ENCODE measurements at regions not wholly inside any gene's neighbourhood (a gene's known extent, or its start where the extent isn't known, plus 50 kb on each side); places are given as distances from the start of the nearest gene placed in this dataset.
"Not testable (repeated sequence)": the region's sequence is repeated elsewhere in the genome, so short reads cannot be mapped to it uniquely, and the experiment has no call there.

- TF ChIP-seq, protein P1, sequence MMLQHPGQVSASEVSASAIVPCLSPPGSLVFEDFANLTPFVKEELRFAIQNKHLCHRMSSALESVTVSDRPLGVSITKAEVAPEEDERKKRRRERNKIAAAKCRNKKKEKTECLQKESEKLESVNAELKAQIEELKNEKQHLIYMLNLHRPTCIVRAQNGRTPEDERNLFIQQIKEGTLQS (IDR thresholded peaks at IDR 0.05; ENCODE audit: borderline replicate concordance, extremely low read depth, low read depth, low read length) = no peak
- TF ChIP-seq CHD4 (IDR thresholded peaks at IDR 0.05) = no peak
- no peak for TF ChIP-seq SREBF2 (IDR thresholded peaks at IDR 0.05; ENCODE audit: low read length)
- TF ChIP-seq JUND (IDR thresholded peaks at IDR 0.05; ENCODE audit: low read depth, low read length) = no peak
These were observed 190.7 kb downstream of the JRKL start (continued) for GRCh38 chr11:96580476-96581040.

- POLR2A ChIA-PET; intact Hi-C loops (cut with micrococcal nuclease; ENCODE audit: unreplicated experiment); H4K20me1 ChIP-seq (ENCODE audit: control insufficient read depth, insufficient read depth); H3K9ac ChIP-seq (ENCODE audit: control insufficient read depth, insufficient read depth, low read length); H3K36me3 ChIP-seq (ENCODE audit: control insufficient read depth in 2 of 2, insufficient read depth in 2 of 2, low read length in 1 of 2); H3K4me1 ChIP-seq (ENCODE audit: control insufficient read depth, insufficient read depth, low read length); BruUV-seq (replicated peaks); CTCF ChIA-PET; H3K27ac ChIP-seq (ENCODE audit: control insufficient read depth, insufficient read depth); ATAC-seq; in situ Hi-C loops (cut with MboI); H3K4me3 ChIP-seq; FAIRE-seq; DNase-seq (ENCODE audit: low read depth, low spot score); H3K9me3 ChIP-seq (replicated peaks; ENCODE audit: control insufficient read depth, insufficient read depth, low read length); SMC1A ChIA-PET (ENCODE audit: uncharacterized antibody, unreplicated experiment); H3K27me3 ChIP-seq (replicated peaks in 1 of 2; ENCODE audit: control insufficient read depth in 2 of 2, insufficient read depth in 2 of 2, low read length in 1 of 2); RAD21 ChIA-PET (ENCODE audit: unreplicated experiment); H3K79me2 ChIP-seq (ENCODE audit: control insufficient read depth, insufficient read depth, low read length); H2AFZ ChIP-seq (ENCODE audit: control insufficient read depth, low read depth, low read length); H3K4me2 ChIP-seq (ENCODE audit: control insufficient read depth, insufficient read depth): not testable (repeated sequence)
- WGBS (ENCODE audit: insufficient coverage, insufficient replicate concordance, low lambda C conversion rate, missing lambda C conversion rate) = 4% methylated on average over 2 of the region's 2 CpGs
These were observed 196.4 kb downstream of the JRKL start for GRCh38 chr11:96585944-96586880.

GRCh38 chr11:96588793-96589192 is 199.0 kb downstream of the JRKL start:
- FAIRE-seq; CTCF ChIA-PET; RAD21 ChIA-PET (ENCODE audit: unreplicated experiment); intact Hi-C loops (cut with micrococcal nuclease; ENCODE audit: unreplicated experiment); POLR2A ChIA-PET; BruUV-seq (replicated peaks); DNase-seq (ENCODE audit: low read depth, low spot score); H3K9ac ChIP-seq (ENCODE audit: control insufficient read depth, insufficient read depth, low read length); H2AFZ ChIP-seq (ENCODE audit: control insufficient read depth, low read depth, low read length); ATAC-seq; SMC1A ChIA-PET (ENCODE audit: uncharacterized antibody, unreplicated experiment); H3K4me3 ChIP-seq; H3K27ac ChIP-seq (ENCODE audit: control insufficient read depth, insufficient read depth); H3K9me3 ChIP-seq (replicated peaks; ENCODE audit: control insufficient read depth, insufficient read depth, low read length); H4K20me1 ChIP-seq (ENCODE audit: control insufficient read depth, insufficient read depth); H3K79me2 ChIP-seq (ENCODE audit: control insufficient read depth, insufficient read depth, low read length); H3K4me2 ChIP-seq (ENCODE audit: control insufficient read depth, insufficient read depth); H3K27me3 ChIP-seq (replicated peaks in 1 of 2; ENCODE audit: control insufficient read depth in 2 of 2, insufficient read depth in 2 of 2, low read length in 1 of 2); H3K36me3 ChIP-seq (ENCODE audit: control insufficient read depth in 2 of 2, insufficient read depth in 2 of 2, low read length in 1 of 2); in situ Hi-C loops (cut with MboI); H3K4me1 ChIP-seq (ENCODE audit: control insufficient read depth, insufficient read depth, low read length): not testable (repeated sequence)
- 2% methylated on average over 4 of the region's 4 CpGs for WGBS (ENCODE audit: insufficient coverage, insufficient replicate concordance, low lambda C conversion rate, missing lambda C conversion rate)

All from GM12878 (cell line).